Chondrocyte (in vitro differentiated cells): ENCODE measurements at regions not wholly inside any gene's neighbourhood (a gene's known extent, or its start where the extent isn't known, plus 50 kb on each side); places are given as distances from the start of the nearest gene placed in this dataset.
"Not testable (repeated sequence)": the region's sequence is repeated elsewhere in the genome, so short reads cannot be mapped to it uniquely, and the experiment has no call there.

Experiments used
- DNase-seq: peaks from one replicate; pipeline ENCODE4 v3.0.0; 2021; ENCODE audit warnings: mixed read lengths, low spot score
- H3K27ac Mint-ChIP-seq: one replicate; pipeline ENCODE4 v1.8.0; 2021; ENCODE audit warnings: mild to moderate bottlenecking, moderate library complexity, mixed read lengths; ENCODE audit not compliant: unreplicated experiment
- H3K27me3 Mint-ChIP-seq: 2 replicates; pipeline ENCODE4 v1.8.0; 2021; ENCODE audit warnings: low read depth, mixed read lengths
- H3K36me3 Mint-ChIP-seq: 2 replicates; pipeline ENCODE4 v1.8.0; 2021; ENCODE audit warnings: low read depth, mixed read lengths
- H3K4me1 Mint-ChIP-seq: 2 replicates; pipeline ENCODE4 v1.8.0; 2021; ENCODE audit warnings: low read depth, mild to moderate bottlenecking, mixed read lengths
- H3K4me3 Mint-ChIP-seq: one replicate; pipeline ENCODE4 v1.8.0; 2021; ENCODE audit warnings: mild to moderate bottlenecking, moderate library complexity, mixed read lengths; ENCODE audit not compliant: unreplicated experiment
- H3K9me3 Mint-ChIP-seq: 2 replicates; pipeline ENCODE4 v1.8.0; 2021; ENCODE audit warnings: low read depth, mixed read lengths
- CTCF ChIP-seq: fragments of 200-600 bp; sonication (generic); IDR thresholded peaks from 2 replicates; pipeline ENCODE4 v1.5.0; 2021; ENCODE audit warnings: antibody characterized with exemption, mild to moderate bottlenecking, moderate library complexity

- TF ChIP-seq CTCF = no peak
Observed at GRCh38 chr5:100110497-100110896, 424.7 kb upstream of the FAM174A start.

GRCh38 chr5:100108883-100109282 is 426.3 kb upstream of the FAM174A start:
- Mint-ChIP-seq H3K36me3 (no peaks in the 10 kb centered on the region), H3K9me3 (peaks cover 23% of the 10 kb centered on the region), H3K4me1 (no peaks in the 10 kb centered on the region), H3K4me3 (no peak overlapping the region), H3K27me3 (peaks cover under 1% of the 10 kb centered on the region), H3K27ac (no peak overlapping the region)
- TF ChIP-seq CTCF = no peak
- no peak for DNase-seq

More at GRCh38 chr5:100110497-100110896, 424.7 kb upstream of the FAM174A start:
- Mint-ChIP-seq H3K27ac (no peak overlapping the region), H3K36me3 (no peaks in the 10 kb centered on the region), H3K9me3 (peaks cover 23% of the 10 kb centered on the region), H3K4me1 (no peaks in the 10 kb centered on the region), H3K27me3 (peaks cover 4% of the 10 kb centered on the region), H3K4me3 (no peak overlapping the region)
- DNase-seq = no peak

- not testable (repeated sequence) for H3K27ac Mint-ChIP-seq, DNase-seq
Observed at GRCh38 chr5:100103592-100104119, 431.5 kb upstream of the FAM174A start.

GRCh38 chr5:100101466-100101865 is 433.7 kb upstream of the FAM174A start:
- not testable (repeated sequence) for H3K27ac Mint-ChIP-seq, H3K27me3 Mint-ChIP-seq, H3K36me3 Mint-ChIP-seq, H3K9me3 Mint-ChIP-seq, H3K4me3 Mint-ChIP-seq, DNase-seq, H3K4me1 Mint-ChIP-seq

More at GRCh38 chr5:100103592-100104119, 431.5 kb upstream of the FAM174A start:
- H3K27me3 Mint-ChIP-seq, H3K4me3 Mint-ChIP-seq, H3K9me3 Mint-ChIP-seq, H3K4me1 Mint-ChIP-seq, H3K36me3 Mint-ChIP-seq: not testable (repeated sequence)

GRCh38 chr5:100096328-100096727 is 438.8 kb upstream of the FAM174A start:
- not testable (repeated sequence) for DNase-seq, H3K36me3 Mint-ChIP-seq, H3K27me3 Mint-ChIP-seq, H3K4me1 Mint-ChIP-seq, H3K9me3 Mint-ChIP-seq, H3K4me3 Mint-ChIP-seq, H3K27ac Mint-ChIP-seq

- not testable (repeated sequence) for H3K27ac Mint-ChIP-seq, H3K4me3 Mint-ChIP-seq, H3K27me3 Mint-ChIP-seq, DNase-seq, H3K9me3 Mint-ChIP-seq, H3K4me1 Mint-ChIP-seq, H3K36me3 Mint-ChIP-seq
Observed at GRCh38 chr5:100080703-100081102, 454.5 kb upstream of the FAM174A start.

GRCh38 chr5:100079163-100079562 is 456.0 kb upstream of the FAM174A start:
- not testable (repeated sequence) for H3K4me1 Mint-ChIP-seq, H3K9me3 Mint-ChIP-seq

GRCh38 chr5:100066020-100066419 is 469.2 kb upstream of the FAM174A start:
- not testable (repeated sequence) for H3K4me3 Mint-ChIP-seq, H3K36me3 Mint-ChIP-seq, H3K27me3 Mint-ChIP-seq, H3K9me3 Mint-ChIP-seq, H3K4me1 Mint-ChIP-seq, H3K27ac Mint-ChIP-seq, DNase-seq

More at GRCh38 chr5:100079163-100079562, 456.0 kb upstream of the FAM174A start:
- not testable (repeated sequence) for H3K27ac Mint-ChIP-seq, H3K36me3 Mint-ChIP-seq, H3K27me3 Mint-ChIP-seq, H3K4me3 Mint-ChIP-seq, DNase-seq
